HepG2 (cell line): ENCODE measurements at regions not wholly inside any gene's neighbourhood (a gene's known extent, or its start where the extent isn't known, plus 50 kb on each side); places are given as distances from the start of the nearest gene placed in this dataset.

Source experiments
- ATAC-seq: fragments of 200-7000 bp; cut with Tn5 transposase; 3 replicates; pipeline ENCODE4 v1.9.1; 2020; ENCODE audit warnings: mild to moderate bottlenecking, moderate library complexity
- BruUV-seq: library from RNA; stranded (reverse); fragments of 400-500 nt; replicated peaks from 2 replicates; lab custom pipeline; 2021; lab: Mats Ljungman, UMichigan
- CTCF ChIA-PET: fragments of 300-600 bp; formaldehyde crosslinking; extraction: SDS; loops from one replicate; lab custom pipeline; 2021; ENCODE audit warnings: low total read pairs, inconsistent platforms, low intra/inter-chr PET ratio; lab: Yijun Ruan, JAX
- POLR2A ChIA-PET: fragments of 350-600 bp; sonication (Branson Sonifier 250); formaldehyde crosslinking; loops from one replicate; lab custom pipeline; 2020; ENCODE audit warnings: antibody characterized with exemption, inconsistent platforms; lab: Yijun Ruan, JAX
- DNase-seq: peaks from one replicate; pipeline ENCODE4 v3.0.0-alpha.2; 2015; ENCODE audit warnings: low spot score
- FAIRE-seq: peaks from 3 replicates; lab custom pipeline; 2011; peaks lifted over from hg19 to GRCh38; lab: Jason Lieb, UNC
- H2AFZ ChIP-seq: one replicate; pipeline ENCODE4 v1.6.1; 2011; ENCODE audit warnings: low read length, inconsistent platforms
- H3K27ac ChIP-seq: fragments of 300-600 bp; 3 replicates; pipeline ENCODE4 v1.8.0; 2011; ENCODE audit warnings: mixed run types, mild to moderate bottlenecking, mixed read lengths, low read length, inconsistent platforms; ENCODE audit not compliant: insufficient read depth; ENCODE audit errors: extremely low read length
- H3K27me3 ChIP-seq, 2 experiments: fragments of 200-600 bp in 1 of 2; 2 replicates in 1 of 2; 3 replicates in 1 of 2; pipeline versions ENCODE4 v1.6.0 to v1.8.0; 2011; ENCODE audit warnings: low read length in 2 of 2, mild to moderate bottlenecking in 2 of 2, moderate library complexity in 2 of 2, inconsistent platforms in 1 of 2; ENCODE audit not compliant: insufficient read depth in 2 of 2, control insufficient read depth in 1 of 2
- H3K36me3 ChIP-seq, 2 experiments: fragments of 200-600 bp in 1 of 2; replicated peaks in 1 of 2; 2 replicates in 1 of 2; 3 replicates in 1 of 2; pipeline versions ENCODE4 v1.5.1 to v1.8.0; 2011; ENCODE audit warnings: low read length in 2 of 2, inconsistent platforms in 1 of 2; ENCODE audit not compliant: insufficient read depth in 2 of 2, control insufficient read depth in 1 of 2
- H3K4me1 ChIP-seq: 2 replicates; pipeline ENCODE4 v1.5.1; 2012; ENCODE audit warnings: low read length, inconsistent platforms; ENCODE audit not compliant: insufficient read depth
- H3K4me2 ChIP-seq: 2 replicates; pipeline ENCODE4 v1.6.0; 2011; ENCODE audit warnings: low read depth, low read length, inconsistent platforms
- H3K4me3 ChIP-seq, 3 experiments: fragments of 200-600 bp in 1 of 3; sonication (generic), shearing (Covaris generic) in 1 of 3; replicated peaks in 1 of 3; 2 replicates each; pipeline ENCODE4 v1.5.1; 2011 to 2016; ENCODE audit warnings: low read length in 3 of 3, inconsistent platforms in 2 of 3, low read depth in 2 of 3, mild to moderate bottlenecking in 2 of 3, control low read depth in 1 of 3, mixed read lengths in 1 of 3; ENCODE audit not compliant: insufficient read depth in 1 of 3
- H3K79me2 ChIP-seq: one replicate; pipeline ENCODE4 v1.6.1; 2011; ENCODE audit warnings: low read length, inconsistent platforms; ENCODE audit not compliant: insufficient read depth
- H3K9ac ChIP-seq: 2 replicates; pipeline ENCODE4 v1.6.0; 2011; ENCODE audit warnings: mild to moderate bottlenecking, low read depth, low read length, inconsistent platforms; ENCODE audit not compliant: insufficient read depth
- H3K9me3 ChIP-seq: 2 replicates; pipeline ENCODE4 v1.5.1; 2012; ENCODE audit warnings: mild to moderate bottlenecking, low read length
- H4K20me1 ChIP-seq: 2 replicates; pipeline ENCODE4 v1.6.0; 2011; ENCODE audit warnings: inconsistent platforms, mild to moderate bottlenecking, low read length, moderate library complexity; ENCODE audit not compliant: insufficient read depth
- AKAP8 ChIP-seq: sonication (generic); formaldehyde crosslinking; IDR thresholded peaks from 2 replicates; pipeline ENCODE4 v1.5.1; 2020; ENCODE audit warnings: mild to moderate bottlenecking, missing genetic modification reagents
- ARID4A ChIP-seq: sonication (generic); formaldehyde crosslinking; IDR thresholded peaks from 2 replicates; pipeline ENCODE4 v1.5.0; 2020; ENCODE audit warnings: mild to moderate bottlenecking, missing genetic modification reagents, borderline replicate concordance
- CBX1 ChIP-seq: IDR thresholded peaks from one replicate; pipeline ENCODE4 v1.6.1; 2016; ENCODE audit warnings: antibody characterized with exemption, low read depth
- DDIT3 ChIP-seq: sonication (generic); formaldehyde crosslinking; IDR thresholded peaks from 2 replicates; pipeline ENCODE4 v1.4.0; 2020; ENCODE audit warnings: mild to moderate bottlenecking, missing genetic modification reagents
- EP300 ChIP-seq, 3 experiments: sonication (generic) in 1 of 3; formaldehyde crosslinking in 1 of 3; IDR thresholded peaks; 2 replicates each; pipeline versions ENCODE4 v1.5.1 to v1.6.1; 2011 to 2020; ENCODE audit warnings: low read depth in 2 of 3, low read length in 2 of 3, borderline replicate concordance in 1 of 3, improper control_type of control experiment in 1 of 3, mild to moderate bottlenecking in 1 of 3, missing genetic modification reagents in 1 of 3, moderate library complexity in 1 of 3
- GATAD1 ChIP-seq: IDR thresholded peaks from 2 replicates; pipeline ENCODE4 v1.6.1; 2016; ENCODE audit warnings: missing genetic modification reagents, missing compliant biosample characterization
- GATAD2A ChIP-seq: IDR thresholded peaks from 2 replicates; pipeline ENCODE4 v1.6.1; 2016
- IRF9 ChIP-seq: sonication (generic); formaldehyde crosslinking; IDR thresholded peaks from 2 replicates; pipeline ENCODE4 v1.8.0; 2022; ENCODE audit warnings: missing genetic modification reagents, mild to moderate bottlenecking, borderline replicate concordance
- KDM6A ChIP-seq: IDR thresholded peaks from 2 replicates; pipeline ENCODE4 v1.6.1; 2016; ENCODE audit warnings: low read depth
- PAX8 ChIP-seq: sonication (generic); formaldehyde crosslinking; IDR thresholded peaks from 2 replicates; pipeline ENCODE4 v1.8.0; 2022; ENCODE audit warnings: mild to moderate bottlenecking, missing genetic modification reagents, borderline replicate concordance
- PHF5A ChIP-seq: IDR thresholded peaks from one replicate; pipeline ENCODE4 v1.6.1; 2018; ENCODE audit warnings: low read depth, missing genetic modification reagents; ENCODE audit not compliant: unreplicated experiment
- SMYD3 ChIP-seq: sonication (generic); formaldehyde crosslinking; IDR thresholded peaks from 2 replicates; pipeline ENCODE4 v1.8.1; 2023; ENCODE audit warnings: mild to moderate bottlenecking, missing genetic modification reagents
- SNAPC4 ChIP-seq: sonication (generic); formaldehyde crosslinking; IDR thresholded peaks from 2 replicates; pipeline ENCODE4 v1.4.0; 2020; ENCODE audit warnings: mild to moderate bottlenecking, missing genetic modification reagents
- ZNF354B ChIP-seq: sonication (generic); formaldehyde crosslinking; IDR thresholded peaks from 2 replicates; pipeline ENCODE4 v1.8.0; 2022; ENCODE audit warnings: mild to moderate bottlenecking, missing genetic modification reagents
- ZNF530 ChIP-seq: sonication (generic); formaldehyde crosslinking; IDR thresholded peaks from 2 replicates; pipeline ENCODE4 v1.5.0; 2020; ENCODE audit warnings: low read depth, mild to moderate bottlenecking, missing genetic modification reagents
- ZNF572 ChIP-seq: sonication (generic); formaldehyde crosslinking; IDR thresholded peaks from 2 replicates; pipeline ENCODE4 v1.5.1; 2020; ENCODE audit warnings: mild to moderate bottlenecking, missing genetic modification reagents
- WGBS: methylation state at CpG from one replicate; pipeline ENCODE4 v1.1.6; 2017; ENCODE audit warnings: low lambda C conversion rate; 5-methylcytosine and 5-hydroxymethylcytosine counted together
- in situ Hi-C: cut with HindIII; loops from 2 replicates; pipeline ENCODE4 v1.10.0; 2017; ENCODE audit warnings: low pct_unique_long_range_greater_than_20kb; ENCODE audit not compliant: extremely low pct_ligation_motif_present
- intact Hi-C: fragments of 100-400 bp; cut with micrococcal nuclease; formaldehyde crosslinking; loops from one replicate; pipeline ENCODE4 v1.10.0; 2022; ENCODE audit not compliant: unreplicated experiment

- intact Hi-C loops: no loop called here
- FAIRE-seq (no peak), ATAC-seq (no peak), DNase-seq (no peak)
- no peaks in the 10 kb centered on the region for H3K9me3 ChIP-seq
- ChIA-PET POLR2A (no interaction called here), CTCF (no interaction called here)
- no peaks in the 10 kb centered on the region; a peak in 1 of 5 replicates for H3K36me3 ChIP-seq
- H2AFZ ChIP-seq: no peak overlapping the region
- no peak overlapping the region for H3K9ac ChIP-seq
- no TSS peak for BruUV-seq
- no peaks in the 10 kb centered on the region for H3K79me2 ChIP-seq
- H3K27ac ChIP-seq: no peak overlapping the region
- H3K4me3 ChIP-seq: no peak overlapping the region
- no peaks in the 10 kb centered on the region for H3K27me3 ChIP-seq
- no peaks in the 10 kb centered on the region for H4K20me1 ChIP-seq
- no peak overlapping the region for H3K4me2 ChIP-seq
- in situ Hi-C loops: no loop called here
- H3K4me1 ChIP-seq: no peaks in the 10 kb centered on the region
- WGBS: 100% methylated on average over 2 of the region's 2 CpGs
- TF ChIP-seq ZNF354B (CRISPR knock-in tag): no peak
- TF ChIP-seq PHF5A (CRISPR knock-in tag): no peak
- TF ChIP-seq IRF9: no peak
- no peak for TF ChIP-seq KDM6A (CRISPR knock-in tag)
- TF ChIP-seq SMYD3 (CRISPR knock-in tag): no peak
- TF ChIP-seq PAX8: no peak
- TF ChIP-seq DDIT3: no peak
- TF ChIP-seq GATAD2A (CRISPR knock-in tag): no peak
- no peak for TF ChIP-seq ZNF530 (CRISPR knock-in tag)
- no peak for TF ChIP-seq CBX1
- no peak for TF ChIP-seq SNAPC4 (CRISPR knock-in tag)
- TF ChIP-seq AKAP8 (CRISPR knock-in tag): no peak
- TF ChIP-seq EP300 (IDR thresholded peaks at IDR 0.05; ENCODE audit: low read depth in 2 of 2, low read length in 2 of 2): no peak
- TF ChIP-seq EP300 (CRISPR knock-in tag; IDR thresholded peaks at IDR 0.05; ENCODE audit: borderline replicate concordance): no peak
- no peak for TF ChIP-seq ARID4A (CRISPR knock-in tag)
- TF ChIP-seq GATAD1 (CRISPR knock-in tag): no peak
- TF ChIP-seq ZNF572 (CRISPR knock-in tag): no peak
These were observed 286.3 kb downstream of the SPRY1 start for GRCh38 chr4:123682931-123683330.
